GM21526 (cell line): ENCODE measurements at regions not wholly inside any gene's neighbourhood (a gene's known extent, or its start where the extent isn't known, plus 50 kb on each side); places are given as distances from the start of the nearest gene placed in this dataset.

ENCODE experiments used
- ATAC-seq: cut with Tn5 transposase; IDR thresholded peaks from one replicate; pipeline ENCODE4 v1.9.1; 2021; ENCODE audit warnings: moderate library complexity; ENCODE audit not compliant: unreplicated experiment, low FRiP score

DNA sequence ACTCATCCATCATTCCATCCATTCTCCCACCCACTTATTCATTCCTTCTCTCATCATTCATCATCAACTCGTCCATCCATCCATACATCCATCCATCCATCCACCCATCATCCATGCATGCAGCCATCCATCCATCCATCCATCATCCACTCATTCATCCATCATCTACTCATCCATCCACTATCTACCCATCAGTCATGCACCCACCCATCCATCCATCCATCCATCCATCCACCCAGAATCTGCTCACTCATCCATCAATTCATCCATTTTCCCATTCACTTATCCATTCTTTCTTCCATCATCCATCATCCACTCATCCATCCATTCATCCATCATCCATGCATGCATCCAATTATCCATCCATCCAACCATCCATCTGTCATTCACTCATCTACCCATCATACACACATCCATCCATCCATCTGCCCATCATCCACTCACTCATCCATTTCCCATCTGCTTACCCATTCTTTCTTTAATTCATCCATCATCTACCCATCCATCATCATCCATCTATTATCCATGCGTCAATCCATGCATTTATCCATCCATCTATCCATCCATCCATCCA is 107.1 kb upstream of the WSCD2 start:
- ATAC-seq = no peak

DNA sequence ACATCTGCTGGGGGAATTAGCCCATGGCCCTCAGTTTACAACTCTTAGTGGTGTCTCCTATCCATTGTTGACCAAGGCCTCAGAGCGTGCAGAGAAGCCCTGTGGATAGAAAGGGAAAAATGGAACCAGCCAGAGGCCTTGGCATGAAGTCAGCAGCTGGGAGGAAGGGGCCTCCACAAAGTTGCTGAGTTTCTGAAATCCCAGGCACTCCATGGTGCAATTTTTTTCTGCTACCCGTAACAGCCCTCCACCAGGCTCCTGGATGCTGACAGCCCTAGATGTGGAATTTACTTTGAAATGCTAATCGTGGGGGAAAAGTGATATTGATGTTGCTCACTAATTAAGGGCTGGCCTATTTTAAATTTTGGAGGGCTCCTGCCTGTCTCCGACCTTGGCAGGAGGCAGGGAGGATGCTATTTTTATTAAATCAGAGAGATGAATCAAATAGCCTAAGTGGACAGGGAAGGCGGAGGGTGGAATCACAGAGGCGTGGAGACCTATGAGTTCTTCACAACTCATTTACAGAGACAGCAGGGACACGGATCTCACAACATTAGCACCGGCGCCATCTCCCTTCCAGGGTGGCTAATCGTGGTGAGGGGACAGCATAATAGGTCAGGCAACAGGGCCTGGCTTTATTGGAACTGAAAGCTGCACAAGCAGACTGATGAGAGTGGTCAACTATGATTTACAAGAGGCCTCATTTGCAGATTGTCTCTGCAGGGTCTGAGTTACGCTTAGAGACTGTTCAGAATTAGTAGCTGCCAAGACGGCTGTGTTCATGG is 99.8 kb upstream of the WSCD2 start:
- ATAC-seq = no peak

DNA sequence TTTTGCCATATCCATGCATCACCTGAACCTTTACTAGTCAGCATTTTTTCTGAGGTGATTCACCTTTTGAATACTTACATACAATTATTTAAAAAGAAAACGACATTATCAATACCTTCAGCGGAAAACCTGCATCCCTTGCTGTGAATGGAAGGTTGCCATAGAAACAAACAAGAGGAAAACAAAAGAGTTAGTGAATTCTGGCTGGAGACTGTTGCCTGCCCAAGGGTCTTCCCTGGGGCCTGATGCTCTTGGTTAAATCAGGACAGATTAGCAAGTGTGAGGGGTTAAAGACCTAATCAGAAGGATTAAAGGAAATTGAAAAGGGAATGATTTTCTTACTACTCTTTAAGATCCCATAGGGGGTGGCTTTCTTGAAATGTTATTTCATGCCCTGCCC is 96.0 kb upstream of the WSCD2 start:
- no peak for ATAC-seq

DNA sequence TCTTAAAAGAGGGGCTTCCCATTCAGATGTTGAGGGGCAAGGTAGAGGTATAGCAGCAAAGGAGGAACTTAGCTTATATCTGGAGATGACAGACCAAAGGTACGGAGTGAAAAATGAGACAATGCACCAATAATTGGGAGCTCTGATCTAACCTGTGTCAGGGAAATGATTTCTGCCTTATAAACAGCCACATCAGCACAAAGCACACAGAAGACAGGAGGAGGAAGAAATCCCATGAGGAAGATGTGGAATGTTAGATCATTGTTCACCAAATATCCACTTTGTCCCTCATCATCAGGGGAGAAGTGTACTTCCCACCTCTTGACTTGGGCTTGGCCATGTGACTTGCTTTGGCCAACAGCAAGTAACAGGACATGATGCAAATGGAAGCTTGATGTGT is 93.7 kb upstream of the WSCD2 start:
- ATAC-seq = no peak

DNA sequence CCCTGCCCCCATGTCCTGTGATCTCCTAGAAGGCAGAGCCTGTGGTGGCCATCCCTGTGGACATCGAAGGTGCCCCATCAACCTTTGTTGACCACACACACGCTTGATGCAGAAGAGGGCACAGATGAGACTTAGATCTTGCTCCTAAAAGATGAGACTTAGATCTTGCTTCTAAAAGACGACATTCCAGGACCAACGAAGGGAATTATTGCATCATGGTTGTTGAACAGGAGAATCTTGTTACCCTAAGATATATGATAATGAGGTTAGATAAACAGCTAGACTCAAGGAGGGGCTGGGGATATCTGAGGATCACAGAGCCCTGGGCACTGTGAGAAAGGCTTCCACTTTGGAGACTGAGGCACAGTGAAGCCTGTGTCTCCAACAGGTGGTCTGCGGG is 91.1 kb upstream of the WSCD2 start:
- ATAC-seq = no peak

DNA sequence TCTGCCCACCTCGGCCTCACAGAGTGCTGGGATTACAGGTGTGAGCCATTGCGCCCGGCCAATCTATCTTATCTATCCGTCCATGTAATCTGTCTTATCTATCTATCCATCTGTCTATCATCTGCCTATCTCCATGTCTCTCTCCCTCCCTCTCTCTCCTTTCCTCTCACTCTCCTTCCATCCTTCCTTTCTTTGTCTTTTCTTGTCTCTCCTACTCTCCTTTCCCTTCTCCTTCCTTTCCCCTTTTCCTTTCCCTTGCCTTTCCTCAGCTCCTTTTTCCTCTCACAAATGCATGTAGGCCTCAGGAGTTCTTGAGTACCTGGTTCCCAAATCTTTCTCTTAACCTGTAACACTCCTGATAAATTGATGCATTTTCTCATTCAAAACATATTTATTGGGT is 89.3 kb upstream of the WSCD2 start:
- ATAC-seq = no peak

DNA sequence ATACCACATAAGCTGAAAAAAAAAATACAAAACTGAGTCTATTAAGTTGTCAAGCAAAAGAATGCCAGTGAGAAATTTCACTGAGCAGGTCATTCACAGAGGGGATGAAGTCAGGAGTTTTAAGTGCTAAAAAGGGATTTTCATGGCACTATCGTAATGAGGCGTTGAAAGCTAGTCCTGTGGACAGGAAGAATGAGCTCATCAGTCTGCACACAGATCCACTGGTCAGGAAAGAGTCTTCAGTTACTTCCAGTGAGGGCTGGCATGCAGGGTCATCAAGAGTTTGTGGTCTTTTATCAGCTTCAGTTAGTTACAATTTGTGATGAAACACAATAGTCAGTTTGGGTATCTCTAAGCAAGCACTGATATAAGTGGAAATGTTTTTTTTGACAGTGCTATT is 88.1 kb upstream of the WSCD2 start:
- no peak for ATAC-seq

DNA sequence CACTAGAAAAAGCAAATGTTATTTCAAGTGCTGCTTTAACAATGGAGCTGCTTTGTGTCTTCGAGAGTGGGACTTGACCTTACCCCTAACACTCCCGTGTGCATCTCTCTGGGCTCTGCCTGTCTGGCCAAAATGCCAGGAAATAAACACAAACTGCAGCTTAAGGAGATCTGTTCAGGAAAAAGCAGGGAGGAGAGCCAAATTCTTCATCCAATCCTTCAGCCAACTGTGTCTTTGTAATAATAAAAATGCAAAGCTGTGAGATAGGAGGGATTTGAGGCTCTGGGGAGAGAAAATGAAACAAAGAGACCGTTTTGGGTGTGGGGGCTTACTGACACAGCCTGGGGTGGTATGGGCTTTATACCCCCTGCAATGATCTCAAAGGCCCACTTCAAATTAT is 85.8 kb upstream of the WSCD2 start:
- no peak for ATAC-seq

DNA sequence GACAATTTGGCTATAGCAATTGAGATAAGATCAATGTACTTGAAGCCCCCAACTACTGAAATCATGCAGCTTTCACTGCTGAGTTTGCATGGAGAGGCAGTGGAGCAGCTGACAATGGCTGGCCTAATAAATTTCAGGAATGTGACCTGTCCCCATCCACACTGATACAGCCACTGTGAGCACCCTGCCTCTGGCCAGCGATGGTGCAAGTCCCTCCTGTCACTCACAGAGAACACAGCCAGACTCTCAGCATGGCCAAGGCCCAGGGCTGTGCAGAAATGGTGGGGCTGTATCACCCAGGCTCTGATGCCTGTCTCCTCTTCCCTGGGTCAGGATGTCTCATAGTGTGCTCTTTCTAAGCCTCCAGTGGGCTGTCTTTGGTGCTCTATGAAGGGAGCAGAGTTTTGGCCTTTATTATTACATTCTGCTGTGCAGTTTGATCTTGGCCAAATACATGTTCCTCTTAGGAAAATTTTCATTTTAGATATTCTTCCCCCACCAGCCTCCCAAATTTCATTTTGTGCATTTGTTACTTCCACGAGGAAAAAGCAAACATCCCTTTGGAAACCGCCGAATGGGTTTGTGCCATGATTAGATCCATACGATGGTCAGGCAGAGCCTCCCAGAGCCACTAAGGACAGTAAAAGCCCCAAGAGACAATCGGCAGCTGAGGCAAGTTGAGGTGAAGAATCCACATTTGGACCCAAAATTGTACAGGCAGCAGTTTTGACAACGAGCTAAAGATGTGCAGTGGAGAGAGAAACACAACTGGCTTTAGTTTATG is 85.1 kb upstream of the WSCD2 start:
- ATAC-seq = no peak

DNA sequence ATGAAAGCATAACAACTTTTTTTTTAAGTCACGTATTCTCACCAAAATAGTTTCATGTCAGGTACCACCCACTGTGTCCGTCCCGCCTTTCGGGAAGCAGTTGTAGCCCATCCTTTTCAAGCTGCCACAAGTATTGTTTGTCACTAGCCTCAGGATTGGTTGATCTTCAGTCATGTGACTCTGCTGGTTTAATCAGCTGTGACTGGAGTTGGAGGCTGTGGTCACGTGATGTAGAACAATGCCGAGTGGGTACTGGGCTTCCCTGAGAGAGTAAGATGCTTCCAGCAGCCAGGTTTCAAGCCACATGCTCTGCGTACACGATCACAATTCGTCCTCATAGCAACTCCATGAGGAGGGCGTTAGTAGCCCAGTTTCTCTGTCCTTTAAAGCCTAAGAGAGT is 83.0 kb upstream of the WSCD2 start:
- ATAC-seq = no peak

DNA sequence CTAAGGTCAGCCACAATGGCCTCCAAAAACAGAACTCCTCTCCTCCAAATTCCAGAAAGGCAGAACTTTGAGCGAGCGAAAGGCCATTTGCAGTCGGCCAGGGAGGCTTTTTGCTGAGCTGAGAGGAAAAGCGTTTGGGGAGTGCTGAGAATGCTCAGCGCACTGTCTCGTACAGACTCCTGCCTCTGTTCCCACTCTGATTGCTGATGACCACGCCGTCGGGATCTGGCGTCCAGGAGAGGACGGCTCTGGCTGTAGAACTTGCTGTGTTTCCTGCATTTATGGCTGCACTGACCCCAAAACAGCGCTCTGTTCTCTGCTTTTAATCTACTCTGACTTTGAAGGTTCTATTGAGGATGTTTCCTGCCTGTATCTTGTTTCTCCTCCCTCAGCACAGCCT is 82.4 kb upstream of the WSCD2 start:
- no peak for ATAC-seq

DNA sequence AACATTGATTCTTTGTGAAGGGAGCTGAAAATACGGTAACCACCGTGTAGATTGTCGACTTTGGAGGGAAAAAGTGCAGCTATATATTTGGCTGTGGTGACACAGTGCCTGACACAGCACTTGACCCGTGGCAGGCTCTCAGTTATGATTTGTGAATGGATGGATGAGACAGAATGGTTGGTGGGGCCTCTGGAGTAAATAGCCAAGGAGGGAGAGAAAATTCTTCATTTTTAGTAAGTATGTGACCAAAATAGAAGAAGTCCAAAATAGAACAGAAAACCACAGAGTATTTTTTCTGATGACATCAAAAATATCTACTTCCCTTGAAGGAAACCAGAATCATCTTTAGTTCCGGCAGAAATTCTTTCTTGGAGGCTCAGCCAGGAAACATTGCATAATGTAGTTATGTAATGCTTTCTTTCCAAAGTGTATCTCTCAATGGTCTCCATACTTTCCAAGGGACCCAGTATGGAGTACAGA is 82.0 kb upstream of the WSCD2 start:
- ATAC-seq = no peak

DNA sequence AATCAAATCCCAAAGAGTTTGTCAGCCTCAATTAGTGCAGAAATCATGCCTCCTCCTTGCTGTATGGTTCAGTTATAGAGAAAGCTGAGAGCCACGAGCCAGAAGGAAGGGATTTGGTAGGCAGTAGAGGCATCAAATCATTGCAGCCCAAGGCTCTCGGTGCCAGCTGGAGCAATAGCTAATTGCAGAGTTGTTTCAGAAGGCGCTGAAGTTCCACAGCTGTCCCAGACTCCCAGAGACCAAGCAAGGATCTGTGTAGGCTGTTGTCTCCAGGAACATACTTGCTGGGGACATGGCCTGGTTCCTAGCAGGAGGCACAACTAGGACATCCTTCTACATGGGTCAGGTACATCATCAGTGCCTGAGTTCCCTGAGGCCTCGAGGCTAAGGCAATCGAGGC is 80.4 kb upstream of the WSCD2 start:
- ATAC-seq = no peak

DNA sequence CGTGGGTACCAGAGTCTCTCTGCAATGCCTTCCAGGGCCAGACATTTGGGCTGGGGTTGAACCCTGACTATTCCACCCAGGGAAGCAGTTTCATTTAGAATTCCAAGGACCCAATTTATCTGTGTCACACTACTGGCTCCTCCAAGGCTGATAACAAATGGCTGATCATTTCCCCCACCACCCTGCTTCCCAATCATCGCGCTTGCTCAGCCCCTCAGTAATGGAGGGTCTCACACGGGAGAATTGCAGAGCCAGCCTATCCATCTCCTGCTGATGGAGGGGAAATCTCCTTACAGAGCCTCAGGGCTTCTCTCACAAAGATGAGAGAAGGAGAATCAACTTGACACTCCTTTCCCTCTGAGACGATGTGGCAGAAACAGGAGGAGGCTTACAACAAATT is 78.4 kb upstream of the WSCD2 start:
- no peak for ATAC-seq

DNA sequence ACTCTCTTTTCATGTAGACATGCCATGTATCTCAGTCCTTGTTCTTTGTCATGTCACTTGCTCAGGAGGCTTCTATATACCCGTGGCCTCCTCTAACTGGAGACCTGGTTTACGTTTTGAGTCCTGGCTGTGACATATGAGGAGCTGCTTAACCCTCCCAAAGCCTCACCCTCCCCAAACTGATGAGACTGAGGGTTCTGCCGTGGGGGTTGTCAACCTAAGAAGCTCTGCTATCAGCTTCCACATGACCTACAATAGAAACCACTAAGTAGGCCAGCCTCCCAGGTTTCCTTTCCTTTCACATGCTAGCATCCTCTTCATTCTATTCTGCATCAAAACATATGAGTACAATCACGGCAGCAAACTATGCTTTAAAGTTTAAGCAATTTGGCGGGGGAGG is 76.8 kb upstream of the WSCD2 start:
- ATAC-seq = no peak

DNA sequence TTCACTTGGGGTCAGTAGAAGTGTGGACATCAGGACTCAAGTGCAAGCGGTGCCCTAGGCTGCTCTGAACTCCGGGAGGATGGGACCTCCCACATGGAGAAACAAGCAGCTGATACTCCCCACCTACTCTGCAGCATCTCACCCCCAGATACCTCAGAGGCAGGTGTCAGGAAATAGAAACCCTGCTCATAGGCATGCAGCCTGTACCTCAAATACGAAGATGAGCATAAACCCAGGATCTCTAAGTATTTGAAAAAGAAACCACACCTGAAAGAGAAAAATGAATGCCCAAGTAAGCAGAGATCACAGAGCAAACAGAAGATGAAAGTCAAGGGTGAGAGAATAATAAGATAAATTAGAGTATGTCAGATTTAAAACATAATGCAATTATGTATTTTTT is 75.6 kb upstream of the WSCD2 start:
- no peak for ATAC-seq

DNA sequence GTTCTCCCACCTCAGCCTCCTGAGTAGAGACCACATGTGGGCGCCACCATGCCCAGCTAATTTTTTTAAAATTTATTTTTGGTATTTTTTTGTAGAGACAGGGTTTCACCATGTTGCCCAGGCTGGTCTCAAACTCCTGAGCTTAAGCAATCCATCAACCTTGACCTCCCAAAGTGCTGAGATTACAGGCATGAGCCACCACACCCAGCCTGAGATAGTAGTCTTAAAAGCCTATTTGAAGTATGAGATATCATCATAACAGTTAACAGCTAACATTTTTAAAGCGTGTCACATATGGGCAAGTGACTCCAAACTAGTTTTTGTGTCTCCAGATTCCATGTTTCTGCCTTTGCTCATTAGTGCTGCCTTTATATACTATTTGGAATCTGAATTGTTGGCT is 74.6 kb upstream of the WSCD2 start:
- ATAC-seq = no peak

DNA sequence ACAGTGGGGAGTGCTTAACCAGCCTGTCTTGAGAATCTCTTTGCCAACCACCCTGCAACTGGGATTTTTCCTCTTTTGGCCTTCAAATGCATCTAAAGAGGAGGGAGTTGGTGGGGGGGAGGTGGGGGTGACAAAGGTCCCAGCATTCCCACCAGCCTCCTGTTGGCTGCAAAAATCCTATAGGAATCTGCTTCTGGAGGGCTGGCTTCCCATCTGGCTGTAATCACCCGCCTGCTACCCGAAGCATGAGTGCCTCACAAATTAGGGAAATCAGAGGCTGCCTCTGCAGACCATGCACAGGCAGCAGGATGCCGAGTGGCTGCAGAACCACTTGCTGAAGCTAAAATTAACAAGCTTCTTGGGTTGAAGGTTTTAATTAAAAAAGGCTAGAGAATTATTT is 73.9 kb upstream of the WSCD2 start:
- no peak for ATAC-seq

DNA sequence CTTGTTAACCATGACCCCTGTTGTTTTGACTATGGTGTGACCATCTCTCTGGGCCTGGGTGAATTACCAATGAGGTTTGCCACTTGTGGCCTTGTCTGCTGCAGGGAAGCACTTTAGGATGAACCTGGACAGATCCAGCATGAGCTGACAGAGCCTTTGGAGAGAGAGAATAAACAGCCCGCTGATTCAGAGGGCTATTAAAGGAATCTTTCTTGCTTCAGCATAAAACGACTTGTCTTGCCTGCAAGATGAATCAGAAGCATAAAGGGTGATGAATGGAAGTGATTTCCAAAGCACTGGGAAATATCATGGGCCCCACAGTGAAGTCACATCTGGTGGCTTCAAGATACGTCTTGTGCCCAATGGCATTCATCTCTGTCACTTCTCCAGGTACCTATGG is 69.0 kb upstream of the WSCD2 start:
- no peak for ATAC-seq

DNA sequence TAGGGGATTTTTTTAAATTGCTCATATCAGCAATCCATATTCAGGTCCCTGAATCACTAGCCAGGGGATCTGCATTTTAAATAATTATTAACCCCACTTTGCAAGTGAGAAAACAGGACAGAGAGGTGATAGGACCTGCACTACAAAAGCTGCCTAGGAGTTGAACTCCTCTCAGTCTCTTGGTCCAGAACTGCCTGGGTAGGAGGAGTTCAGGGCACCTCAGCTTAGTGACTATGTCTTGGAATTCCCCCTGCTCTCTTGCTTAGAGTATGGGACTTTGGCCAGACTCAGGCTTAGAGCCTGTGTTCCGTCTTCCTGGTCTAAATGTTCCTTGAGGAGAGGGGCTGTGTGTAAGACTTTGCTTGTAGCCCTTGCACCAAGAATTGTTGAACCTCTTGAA is 68.2 kb upstream of the WSCD2 start:
- ATAC-seq = no peak

DNA sequence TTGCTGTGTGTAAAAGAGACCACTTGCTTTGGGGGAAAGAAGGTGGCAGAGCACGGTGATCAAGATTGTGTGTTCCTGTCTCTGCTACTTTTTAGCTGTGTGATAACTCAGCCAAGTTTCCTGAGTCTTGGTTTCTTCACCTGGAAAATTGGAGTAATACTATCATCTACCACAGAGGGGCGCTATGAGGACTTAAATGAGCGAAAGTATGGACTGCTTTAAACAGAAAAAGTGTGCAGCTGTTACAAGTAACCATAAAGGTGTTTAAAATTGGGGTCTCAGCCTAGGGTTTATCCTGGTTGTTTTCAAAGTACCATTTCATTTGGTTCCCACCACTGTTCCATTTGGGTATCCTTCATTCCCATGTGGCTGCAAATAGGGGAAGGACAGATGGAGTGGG is 65.9 kb upstream of the WSCD2 start:
- no peak for ATAC-seq

DNA sequence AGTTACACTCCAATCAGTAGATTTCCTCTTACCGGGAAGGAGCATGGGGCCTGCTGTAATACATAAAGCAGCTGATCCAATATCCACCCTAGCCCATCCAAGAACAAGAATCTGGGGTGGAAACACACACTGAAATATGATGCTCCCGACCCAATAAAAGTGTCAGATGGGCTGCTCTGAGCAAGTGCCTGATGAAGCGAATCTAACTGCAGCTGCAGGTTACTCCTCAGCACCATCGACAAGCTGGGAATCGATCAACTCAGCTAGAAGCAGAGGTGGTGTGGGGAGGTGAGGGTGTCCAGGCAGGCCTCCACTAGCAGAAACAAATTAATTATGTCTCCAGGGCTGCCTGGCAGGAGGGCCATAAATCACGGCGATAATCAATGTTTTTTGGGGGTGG is 64.0 kb upstream of the WSCD2 start:
- ATAC-seq = no peak
